Endothelial cell (in vitro differentiated cells): ENCODE measurements at regions not wholly inside any gene's neighbourhood (a gene's known extent, or its start where the extent isn't known, plus 50 kb on each side); places are given as distances from the start of the nearest gene placed in this dataset.
A peak's percentile ranks its signal among the peaks of the same experiment; 100 is the strongest.

Experiments
- DNase-seq: peaks from one replicate; pipeline ENCODE4 v3.0.0; 2021; ENCODE audit warnings: low spot score
- H3K27ac Mint-ChIP-seq: one replicate; pipeline ENCODE4 v1.8.0; 2021; ENCODE audit warnings: mixed read lengths, inconsistent platforms; ENCODE audit not compliant: unreplicated experiment
- H3K27me3 Mint-ChIP-seq: one replicate; pipeline ENCODE4 v1.8.0; 2021; ENCODE audit warnings: mild to moderate bottlenecking, moderate library complexity, mixed read lengths, inconsistent platforms; ENCODE audit not compliant: unreplicated experiment
- H3K36me3 Mint-ChIP-seq: one replicate; pipeline ENCODE4 v1.8.0; 2021; ENCODE audit warnings: mild to moderate bottlenecking, low read depth, mixed read lengths, inconsistent platforms; ENCODE audit not compliant: unreplicated experiment
- H3K4me1 Mint-ChIP-seq: one replicate; pipeline ENCODE4 v1.8.0; 2021; ENCODE audit warnings: mild to moderate bottlenecking, mixed read lengths, inconsistent platforms; ENCODE audit not compliant: unreplicated experiment
- H3K4me3 Mint-ChIP-seq: one replicate; pipeline ENCODE4 v1.8.0; 2021; ENCODE audit warnings: mild to moderate bottlenecking, mixed read lengths, inconsistent platforms; ENCODE audit not compliant: unreplicated experiment
- H3K9me3 Mint-ChIP-seq: one replicate; pipeline ENCODE4 v1.8.0; 2021; ENCODE audit warnings: mixed read lengths, inconsistent platforms; ENCODE audit not compliant: unreplicated experiment
- TF ChIP-seq, protein P1 (sequence below): fragments of 200-600 bp; sonication (generic); IDR thresholded peaks from one replicate; pipeline ENCODE4 v1.5.0; 2021; ENCODE audit warnings: antibody characterized with exemption; ENCODE audit not compliant: unreplicated experiment

DNA sequence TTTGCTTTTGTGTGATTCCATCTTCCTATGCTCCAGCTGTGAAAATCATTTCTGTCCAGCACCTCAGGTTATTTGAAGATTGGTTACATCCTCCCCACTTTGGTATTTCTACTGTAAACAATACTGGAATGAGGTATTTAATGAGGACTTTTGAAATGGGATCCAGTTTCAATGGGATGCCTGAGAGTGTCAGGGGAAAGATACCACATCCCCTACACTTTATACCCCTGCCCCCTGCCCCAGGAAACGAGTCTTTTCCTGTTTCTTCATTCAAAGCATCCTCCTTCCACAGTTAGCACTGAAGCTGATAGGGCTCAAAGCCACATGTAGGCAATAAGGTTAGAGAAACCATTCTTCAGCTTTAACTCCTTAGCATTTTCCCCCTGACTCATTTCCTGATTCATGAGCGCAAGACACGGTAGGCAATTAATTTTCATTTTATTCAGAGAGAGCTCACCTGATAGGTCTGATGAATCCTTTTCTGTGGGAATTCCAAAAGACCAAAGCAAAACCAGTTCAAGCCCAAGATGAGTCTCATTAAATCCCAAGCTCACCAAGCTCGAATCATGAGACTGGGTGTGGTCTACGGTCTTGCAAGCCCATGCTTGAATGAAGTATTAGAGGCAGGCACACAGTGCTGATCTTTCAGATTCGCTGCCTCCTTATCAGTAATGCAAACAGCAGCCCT, 143.6 kb upstream of the CRY1 start:
- TF ChIP-seq, protein P1, sequence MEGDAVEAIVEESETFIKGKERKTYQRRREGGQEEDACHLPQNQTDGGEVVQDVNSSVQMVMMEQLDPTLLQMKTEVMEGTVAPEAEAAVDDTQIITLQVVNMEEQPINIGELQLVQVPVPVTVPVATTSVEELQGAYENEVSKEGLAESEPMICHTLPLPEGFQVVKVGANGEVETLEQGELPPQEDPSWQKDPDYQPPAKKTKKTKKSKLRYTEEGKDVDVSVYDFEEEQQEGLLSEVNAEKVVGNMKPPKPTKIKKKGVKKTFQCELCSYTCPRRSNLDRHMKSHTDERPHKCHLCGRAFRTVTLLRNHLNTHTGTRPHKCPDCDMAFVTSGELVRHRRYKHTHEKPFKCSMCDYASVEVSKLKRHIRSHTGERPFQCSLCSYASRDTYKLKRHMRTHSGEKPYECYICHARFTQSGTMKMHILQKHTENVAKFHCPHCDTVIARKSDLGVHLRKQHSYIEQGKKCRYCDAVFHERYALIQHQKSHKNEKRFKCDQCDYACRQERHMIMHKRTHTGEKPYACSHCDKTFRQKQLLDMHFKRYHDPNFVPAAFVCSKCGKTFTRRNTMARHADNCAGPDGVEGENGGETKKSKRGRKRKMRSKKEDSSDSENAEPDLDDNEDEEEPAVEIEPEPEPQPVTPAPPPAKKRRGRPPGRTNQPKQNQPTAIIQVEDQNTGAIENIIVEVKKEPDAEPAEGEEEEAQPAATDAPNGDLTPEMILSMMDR: no peak
- no peaks in the 10 kb centered on the region for H3K36me3 Mint-ChIP-seq
- H3K4me1 Mint-ChIP-seq: peaks cover 38% of the 10 kb centered on the region
- H3K9me3 Mint-ChIP-seq: no peaks in the 10 kb centered on the region
- no peaks in the 10 kb centered on the region for H3K27me3 Mint-ChIP-seq
- H3K27ac Mint-ChIP-seq: peak overlapping the region; percentile 50
- H3K4me3 Mint-ChIP-seq: no peak overlapping the region
- no peak for DNase-seq

DNA sequence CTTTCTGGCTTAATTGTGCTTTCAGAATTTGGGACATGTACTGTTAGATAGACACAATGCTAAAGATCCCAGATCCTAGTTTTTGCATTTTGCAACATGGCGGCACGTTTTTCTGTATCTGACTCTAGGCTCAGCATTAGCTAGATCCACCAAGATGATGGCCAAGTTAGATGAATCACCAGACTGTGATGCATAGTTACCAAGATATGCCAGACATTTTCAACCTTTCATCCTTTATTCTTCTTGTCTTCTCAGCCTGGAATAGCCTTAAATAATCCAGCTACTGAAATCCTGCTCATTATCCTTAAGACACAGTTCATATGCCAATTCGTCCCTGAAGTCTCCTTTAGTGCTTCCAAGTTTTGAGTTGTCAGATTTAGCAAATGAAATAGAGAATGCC, 144.9 kb upstream of the CRY1 start:
- Mint-ChIP-seq H3K27me3 (peaks cover 4% of the 10 kb centered on the region), H3K27ac (no peak overlapping the region), H3K9me3 (no peaks in the 10 kb centered on the region), H3K4me1 (peaks cover 49% of the 10 kb centered on the region), H3K36me3 (no peaks in the 10 kb centered on the region), H3K4me3 (no peak overlapping the region)
- TF ChIP-seq, protein P1: no peak
- DNase-seq: no peak

DNA sequence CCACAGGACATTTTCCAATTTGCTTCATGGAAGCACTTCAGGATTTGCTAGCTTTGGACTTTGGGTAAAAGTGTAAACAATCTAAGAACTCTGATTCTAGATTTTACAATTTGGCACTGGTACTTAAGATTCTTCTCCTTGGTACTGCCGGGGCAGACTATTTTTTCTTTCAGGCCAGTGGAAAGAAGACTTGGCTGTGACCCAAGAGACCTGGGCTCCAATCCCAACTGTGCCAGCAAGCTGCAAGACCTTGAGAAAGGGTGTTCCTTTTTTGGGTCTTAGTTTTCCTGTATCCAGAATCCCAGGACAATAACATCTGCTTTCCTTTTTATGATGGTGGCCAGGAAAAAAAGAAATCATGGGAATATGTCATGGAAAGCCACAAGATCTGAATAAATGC, 148.1 kb upstream of the CRY1 start:
- no peak overlapping the region for H3K27ac Mint-ChIP-seq
- H3K27me3 Mint-ChIP-seq: peaks cover 7% of the 10 kb centered on the region
- no peaks in the 10 kb centered on the region for H3K36me3 Mint-ChIP-seq
- H3K9me3 Mint-ChIP-seq: no peaks in the 10 kb centered on the region
- no peak overlapping the region for H3K4me3 Mint-ChIP-seq
- TF ChIP-seq, protein P1: no peak
- H3K4me1 Mint-ChIP-seq: peaks cover 44% of the 10 kb centered on the region
- no peak for DNase-seq

DNA sequence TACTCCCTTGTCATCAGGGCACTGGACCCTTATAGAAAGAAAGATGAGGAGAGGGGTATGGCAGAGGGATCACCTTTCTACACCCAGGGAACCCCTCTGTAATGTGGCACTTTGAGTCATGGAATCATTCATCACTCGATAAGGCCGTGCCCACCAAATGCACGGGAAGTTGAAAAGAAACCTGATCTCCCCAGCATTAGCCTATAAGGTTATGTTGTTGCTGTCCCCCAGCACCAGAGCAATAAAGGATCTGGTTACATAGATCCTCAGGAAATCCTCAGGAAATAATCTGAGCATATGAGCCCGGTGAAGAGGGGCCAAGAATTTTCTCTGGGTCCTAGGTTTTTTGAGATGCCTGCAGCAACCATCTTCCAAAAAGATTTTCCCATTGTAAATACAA, 148.8 kb upstream of the CRY1 start:
- no peak overlapping the region for H3K4me3 Mint-ChIP-seq
- no peaks in the 10 kb centered on the region for H3K9me3 Mint-ChIP-seq
- TF ChIP-seq, protein P1: no peak
- no peak for DNase-seq
- peaks cover 7% of the 10 kb centered on the region for H3K27me3 Mint-ChIP-seq
- peaks cover 37% of the 10 kb centered on the region for H3K4me1 Mint-ChIP-seq
- no peak overlapping the region for H3K27ac Mint-ChIP-seq
- H3K36me3 Mint-ChIP-seq: no peaks in the 10 kb centered on the region

DNA sequence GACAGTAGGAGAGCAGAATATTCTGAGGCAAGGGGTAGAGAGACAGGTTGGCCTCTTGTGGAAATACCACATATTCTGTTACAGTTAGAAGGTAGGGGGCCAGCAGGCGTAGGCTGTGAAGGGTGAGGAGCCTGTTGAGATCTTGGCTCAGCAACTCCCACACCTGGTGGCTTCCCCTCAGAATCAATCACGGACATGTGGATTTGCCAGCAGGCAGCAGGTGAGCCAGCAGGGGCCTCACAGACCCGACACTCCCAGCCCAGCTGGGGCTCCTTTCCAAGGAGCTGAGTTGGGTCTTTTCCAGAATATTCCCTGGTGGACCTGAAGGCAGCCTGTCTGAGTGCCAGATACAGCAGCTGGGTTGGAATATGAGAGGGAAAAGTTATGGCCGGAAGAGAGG, 150.0 kb upstream of the CRY1 start:
- H3K9me3 Mint-ChIP-seq: no peaks in the 10 kb centered on the region
- H3K4me3 Mint-ChIP-seq: no peak overlapping the region
- peaks cover 7% of the 10 kb centered on the region for H3K27me3 Mint-ChIP-seq
- no peak for DNase-seq
- H3K36me3 Mint-ChIP-seq: no peaks in the 10 kb centered on the region
- peaks cover 25% of the 10 kb centered on the region for H3K4me1 Mint-ChIP-seq
- no peak overlapping the region for H3K27ac Mint-ChIP-seq
- TF ChIP-seq, protein P1: no peak
